Vagina (tissue), 2 donors: ENCODE measurements at regions not wholly inside any gene's neighbourhood (a gene's known extent, or its start where the extent isn't known, plus 50 kb on each side); places are given as distances from the start of the nearest gene placed in this dataset.

Experiments used
- CTCF ChIP-seq, 3 experiments: fragments of 450-650 bp in 2 of 3; fragments of 200-600 bp in 1 of 3; sonication (generic) in 1 of 3; IDR thresholded peaks; one replicate each; pipeline ENCODE4 v1.5.1; 2017 to 2019; ENCODE audit warnings: antibody characterized with exemption in 3 of 3, mild to moderate bottlenecking in 2 of 3, moderate library complexity in 2 of 3
- POLR2A ChIP-seq, 2 donors: fragments of 450-650 bp; IDR thresholded peaks; one replicate each; pipeline ENCODE4 v1.6.1; 2017; ENCODE audit warnings: antibody characterized with exemption in 2 of 2, mild to moderate bottlenecking in 2 of 2, moderate library complexity in 2 of 2
- POLR2AphosphoS5 ChIP-seq, 2 donors: sonication (generic); formaldehyde crosslinking; IDR thresholded peaks; one replicate each; pipeline ENCODE4 v1.9.0; 2017; ENCODE audit warnings: antibody characterized with exemption in 2 of 2, mild to moderate bottlenecking in 2 of 2, low read depth in 1 of 2; ENCODE audit not compliant: insufficient read depth in 1 of 2

GRCh38 chr22:48974443-48975315 is 853.0 kb downstream of the BRD1 start:
- TF ChIP-seq CTCF (IDR thresholded peaks at IDR 0.05) = no peak
- TF ChIP-seq POLR2A (IDR thresholded peaks at IDR 0.05) = no peak
- no peak for TF ChIP-seq POLR2AphosphoS5 (IDR thresholded peaks at IDR 0.05; ENCODE audit: insufficient read depth in 1 of 2, low read depth in 1 of 2)
